GM23338 (cell line): ENCODE measurements at regions not wholly inside any gene's neighbourhood (a gene's known extent, or its start where the extent isn't known, plus 50 kb on each side); places are given as distances from the start of the nearest gene placed in this dataset.

Experiments
- ATAC-seq: fragments of 200-7000 bp; cut with Tn5 transposase; 3 replicates; pipeline ENCODE4 v1.9.1; 2020
- DNase-seq: peaks from one replicate; pipeline ENCODE4 v3.0.0-alpha.2; 2015; ENCODE audit warnings: low spot score
- H2AFZ ChIP-seq: fragments of 200-600 bp; sonication (generic); 2 replicates; pipeline ENCODE4 v1.8.0; 2016; ENCODE audit warnings: antibody characterized with exemption, mild to moderate bottlenecking, moderate library complexity
- H3F3A ChIP-seq: fragments of 200-600 bp; sonication (generic); replicated peaks from 2 replicates; pipeline ENCODE4 v1.8.0; 2017; ENCODE audit warnings: antibody characterized with exemption, mixed run types, low read depth
- H3K27ac ChIP-seq: fragments of 200-600 bp; sonication (generic); 2 replicates; pipeline ENCODE4 v1.6.1; 2016; ENCODE audit warnings: low read depth
- H3K27me3 ChIP-seq: fragments of 200-600 bp; sonication (generic); 2 replicates; pipeline ENCODE4 v1.8.0; 2016; ENCODE audit warnings: mild to moderate bottlenecking, mixed run types, moderate library complexity; ENCODE audit not compliant: insufficient read depth
- H3K36me3 ChIP-seq: fragments of 200-600 bp; sonication (generic); 2 replicates; pipeline ENCODE4 v1.8.0; 2016; ENCODE audit warnings: mild to moderate bottlenecking; ENCODE audit not compliant: insufficient read depth
- H3K4me1 ChIP-seq: fragments of 200-600 bp; sonication (generic); 2 replicates; pipeline ENCODE4 v1.8.0; 2016; ENCODE audit warnings: mild to moderate bottlenecking, moderate library complexity; ENCODE audit not compliant: insufficient read depth
- H3K4me2 ChIP-seq: fragments of 200-600 bp; sonication (generic); 2 replicates; pipeline ENCODE4 v1.7.1; 2017; ENCODE audit warnings: mixed run types
- H3K4me3 ChIP-seq: fragments of 200-600 bp; sonication (generic); 2 replicates; pipeline ENCODE4 v1.6.1; 2016; ENCODE audit warnings: mixed run types
- H3K79me2 ChIP-seq: fragments of 200-600 bp; sonication (generic); replicated peaks from 2 replicates; pipeline ENCODE4 v1.8.0; 2017; ENCODE audit warnings: mild to moderate bottlenecking; ENCODE audit not compliant: insufficient read depth
- H3K9me2 ChIP-seq: fragments of 200-600 bp; sonication (generic); 2 replicates; pipeline ENCODE4 v1.8.0; 2017; ENCODE audit not compliant: insufficient read depth
- H4K20me1 ChIP-seq: fragments of 200-600 bp; sonication (generic); replicated peaks from 2 replicates; pipeline ENCODE4 v1.8.0; 2017; ENCODE audit warnings: mild to moderate bottlenecking; ENCODE audit not compliant: insufficient read depth
- H3K27ac Mint-ChIP-seq: 2 replicates; pipeline ENCODE4 v1.8.0; 2020; ENCODE audit warnings: inconsistent platforms, mild to moderate bottlenecking, moderate library complexity, mixed read lengths
- H3K27me3 Mint-ChIP-seq: 3 replicates; pipeline ENCODE4 v1.8.0; 2022; ENCODE audit warnings: low read depth, mild to moderate bottlenecking, moderate library complexity, mixed read lengths, inconsistent platforms; ENCODE audit not compliant: insufficient read depth, poor library complexity
- H3K36me3 Mint-ChIP-seq: 3 replicates; pipeline ENCODE4 v1.8.0; 2021; ENCODE audit warnings: low read depth, mild to moderate bottlenecking, inconsistent platforms, moderate library complexity, mixed read lengths
- H3K4me1 Mint-ChIP-seq: 3 replicates; pipeline ENCODE4 v1.8.0; 2020; ENCODE audit warnings: mild to moderate bottlenecking, inconsistent platforms, mixed read lengths
- H3K4me3 Mint-ChIP-seq: 3 replicates; pipeline ENCODE4 v1.8.0; 2021; ENCODE audit warnings: moderate library complexity, mild to moderate bottlenecking, inconsistent platforms, mixed read lengths
- H3K9me3 Mint-ChIP-seq: 3 replicates; pipeline ENCODE4 v1.8.0; 2020; ENCODE audit warnings: moderate library complexity, mild to moderate bottlenecking, inconsistent platforms, mixed read lengths
- CREB1 ChIP-seq: fragments of 250-450 bp; sonication (Bioruptor Pico); IDR thresholded peaks from 2 replicates; pipeline ENCODE4 v1.5.0; 2020; ENCODE audit warnings: low read depth, mild to moderate bottlenecking, moderate library complexity
- CTCF ChIP-seq, 2 experiments: fragments of 200-600 bp in 1 of 2; sonication (generic) in 1 of 2; conservative IDR thresholded peaks; 2 replicates each; pipeline versions ENCODE4 v1.5.1 to v1.6.1; 2016 to 2017; ENCODE audit warnings: antibody characterized with exemption in 2 of 2, low read depth in 2 of 2, mild to moderate bottlenecking in 2 of 2, moderate library complexity in 1 of 2
- EZH2 ChIP-seq: fragments of 200-600 bp; sonication (generic); IDR thresholded peaks from one replicate; pipeline ENCODE4 v1.8.0; 2017; ENCODE audit warnings: antibody characterized with exemption, mild to moderate bottlenecking, low read depth; ENCODE audit not compliant: unreplicated experiment
- EZH2phosphoT487 ChIP-seq: fragments of 200-600 bp; sonication (generic); IDR thresholded peaks from one replicate; pipeline ENCODE4 v1.8.1; 2018; ENCODE audit warnings: antibody characterized with exemption; ENCODE audit not compliant: unreplicated experiment
- JUNB ChIP-seq: IDR thresholded peaks from one replicate; pipeline ENCODE4 v1.6.1; 2016; ENCODE audit warnings: antibody characterized with exemption; ENCODE audit not compliant: unreplicated experiment
- NANOG ChIP-seq: IDR thresholded peaks from 2 replicates; pipeline ENCODE4 v1.6.1; 2016; ENCODE audit warnings: antibody characterized with exemption, borderline replicate concordance
- POLR2AphosphoS5 ChIP-seq: IDR thresholded peaks from 2 replicates; pipeline ENCODE4 v1.6.1; 2016; ENCODE audit warnings: antibody characterized with exemption, low read depth
- STAT1 ChIP-seq: IDR thresholded peaks from one replicate; pipeline ENCODE4 v1.6.1; 2016; ENCODE audit warnings: antibody characterized with exemption; ENCODE audit not compliant: unreplicated experiment
- ZNF114 ChIP-seq: fragments of 250-450 bp; sonication (Bioruptor Pico); IDR thresholded peaks from 2 replicates; pipeline ENCODE4 v1.5.0; 2020; ENCODE audit warnings: mild to moderate bottlenecking, moderate library complexity
- ZNF331 ChIP-seq: fragments of 250-450 bp; sonication (Bioruptor Pico); IDR thresholded peaks from 2 replicates; pipeline ENCODE4 v1.5.0; 2020; ENCODE audit warnings: low read depth, mild to moderate bottlenecking, moderate library complexity
- ZNF462 ChIP-seq: fragments of 250-450 bp; sonication (Bioruptor Pico); IDR thresholded peaks from 2 replicates; pipeline ENCODE4 v1.5.0; 2020; ENCODE audit warnings: mild to moderate bottlenecking, moderate library complexity
- TF ChIP-seq, protein P1 (sequence below): IDR thresholded peaks from one replicate; pipeline ENCODE4 v1.6.1; 2018; ENCODE audit warnings: antibody characterized with exemption; ENCODE audit not compliant: unreplicated experiment
- TF ChIP-seq, protein P2 (sequence below): IDR thresholded peaks from 2 replicates; pipeline ENCODE4 v1.6.1; 2016; ENCODE audit warnings: antibody characterized with exemption

GRCh38 chrX:115364670-115365069, 75.2 kb downstream of the LUZP4 start:
- Histone ChIP-seq H3K27ac (no peak overlapping the region), H3K36me3 (no peaks in the 10 kb centered on the region), H4K20me1 (no peaks in the 10 kb centered on the region), H3K27me3 (no peaks in the 10 kb centered on the region), H3K4me1 (no peaks in the 10 kb centered on the region), H3K4me3 (no peak overlapping the region), H3K4me2 (no peak overlapping the region), H3K9me2 (no peaks in the 10 kb centered on the region), H2AFZ (no peak overlapping the region), H3F3A (no peaks in the 10 kb centered on the region), H3K79me2 (no peaks in the 10 kb centered on the region)
- Mint-ChIP-seq H3K9me3 (no peaks in the 10 kb centered on the region), H3K4me1 (peaks cover 4% of the 10 kb centered on the region; the same call in 1 of the 3 replicates), H3K27ac (no peak overlapping the region), H3K36me3 (no peaks in the 10 kb centered on the region), H3K27me3 (no peaks in the 10 kb centered on the region), H3K4me3 (no peak overlapping the region)
- TF ChIP-seq CREB1 (CRISPR knock-in tag) (no peak), ZNF331 (CRISPR knock-in tag) (no peak), ZNF462 (CRISPR knock-in tag) (no peak), POLR2AphosphoS5 (no peak), CTCF (conservative IDR thresholded peaks at IDR 0.05; ENCODE audit: low read depth in 2 of 2) (no peak), NANOG (no peak), EZH2 (no peak), EZH2phosphoT487 (no peak), JUNB (no peak), STAT1 (no peak), ZNF114 (CRISPR knock-in tag) (no peak)
- TF ChIP-seq, protein P1, sequence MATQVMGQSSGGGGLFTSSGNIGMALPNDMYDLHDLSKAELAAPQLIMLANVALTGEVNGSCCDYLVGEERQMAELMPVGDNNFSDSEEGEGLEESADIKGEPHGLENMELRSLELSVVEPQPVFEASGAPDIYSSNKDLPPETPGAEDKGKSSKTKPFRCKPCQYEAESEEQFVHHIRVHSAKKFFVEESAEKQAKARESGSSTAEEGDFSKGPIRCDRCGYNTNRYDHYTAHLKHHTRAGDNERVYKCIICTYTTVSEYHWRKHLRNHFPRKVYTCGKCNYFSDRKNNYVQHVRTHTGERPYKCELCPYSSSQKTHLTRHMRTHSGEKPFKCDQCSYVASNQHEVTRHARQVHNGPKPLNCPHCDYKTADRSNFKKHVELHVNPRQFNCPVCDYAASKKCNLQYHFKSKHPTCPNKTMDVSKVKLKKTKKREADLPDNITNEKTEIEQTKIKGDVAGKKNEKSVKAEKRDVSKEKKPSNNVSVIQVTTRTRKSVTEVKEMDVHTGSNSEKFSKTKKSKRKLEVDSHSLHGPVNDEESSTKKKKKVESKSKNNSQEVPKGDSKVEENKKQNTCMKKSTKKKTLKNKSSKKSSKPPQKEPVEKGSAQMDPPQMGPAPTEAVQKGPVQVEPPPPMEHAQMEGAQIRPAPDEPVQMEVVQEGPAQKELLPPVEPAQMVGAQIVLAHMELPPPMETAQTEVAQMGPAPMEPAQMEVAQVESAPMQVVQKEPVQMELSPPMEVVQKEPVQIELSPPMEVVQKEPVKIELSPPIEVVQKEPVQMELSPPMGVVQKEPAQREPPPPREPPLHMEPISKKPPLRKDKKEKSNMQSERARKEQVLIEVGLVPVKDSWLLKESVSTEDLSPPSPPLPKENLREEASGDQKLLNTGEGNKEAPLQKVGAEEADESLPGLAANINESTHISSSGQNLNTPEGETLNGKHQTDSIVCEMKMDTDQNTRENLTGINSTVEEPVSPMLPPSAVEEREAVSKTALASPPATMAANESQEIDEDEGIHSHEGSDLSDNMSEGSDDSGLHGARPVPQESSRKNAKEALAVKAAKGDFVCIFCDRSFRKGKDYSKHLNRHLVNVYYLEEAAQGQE, result no peak
- TF ChIP-seq, protein P2, sequence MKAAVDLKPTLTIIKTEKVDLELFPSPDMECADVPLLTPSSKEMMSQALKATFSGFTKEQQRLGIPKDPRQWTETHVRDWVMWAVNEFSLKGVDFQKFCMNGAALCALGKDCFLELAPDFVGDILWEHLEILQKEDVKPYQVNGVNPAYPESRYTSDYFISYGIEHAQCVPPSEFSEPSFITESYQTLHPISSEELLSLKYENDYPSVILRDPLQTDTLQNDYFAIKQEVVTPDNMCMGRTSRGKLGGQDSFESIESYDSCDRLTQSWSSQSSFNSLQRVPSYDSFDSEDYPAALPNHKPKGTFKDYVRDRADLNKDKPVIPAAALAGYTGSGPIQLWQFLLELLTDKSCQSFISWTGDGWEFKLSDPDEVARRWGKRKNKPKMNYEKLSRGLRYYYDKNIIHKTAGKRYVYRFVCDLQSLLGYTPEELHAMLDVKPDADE, result no peak
- DNase-seq (no peak), ATAC-seq (no peak)
